Dedifferentiated amniotic fluid mesenchymal stem cell (primary cell): ENCODE measurements at regions not wholly inside any gene's neighbourhood (a gene's known extent, or its start where the extent isn't known, plus 50 kb on each side); places are given as distances from the start of the nearest gene placed in this dataset.

ENCODE experiments used
- DNase-seq: peaks from one replicate; pipeline ENCODE4 v3.0.0-alpha.2; 2016; ENCODE audit errors: extremely low spot score

DNA sequence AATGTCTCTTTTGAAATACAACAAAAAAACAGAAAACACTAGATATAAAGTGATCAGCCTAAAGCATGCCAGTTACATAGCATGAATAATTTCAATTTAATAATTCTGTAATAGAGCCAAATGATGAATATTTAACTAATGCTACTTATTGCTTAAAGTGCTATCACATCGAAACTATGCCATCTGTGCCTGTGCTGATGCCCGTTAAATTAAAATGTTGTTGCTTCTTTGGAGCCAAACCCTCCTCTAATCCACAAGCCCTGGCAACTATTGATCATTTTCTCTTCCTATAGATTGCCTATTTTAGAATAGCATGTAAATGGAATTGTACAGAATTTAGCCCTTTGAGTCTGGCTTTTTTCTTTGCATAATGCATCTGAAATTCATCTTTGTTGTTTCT lies 356.2 kb downstream of the CHSY3 start:
- DNase-seq = no peak

DNA sequence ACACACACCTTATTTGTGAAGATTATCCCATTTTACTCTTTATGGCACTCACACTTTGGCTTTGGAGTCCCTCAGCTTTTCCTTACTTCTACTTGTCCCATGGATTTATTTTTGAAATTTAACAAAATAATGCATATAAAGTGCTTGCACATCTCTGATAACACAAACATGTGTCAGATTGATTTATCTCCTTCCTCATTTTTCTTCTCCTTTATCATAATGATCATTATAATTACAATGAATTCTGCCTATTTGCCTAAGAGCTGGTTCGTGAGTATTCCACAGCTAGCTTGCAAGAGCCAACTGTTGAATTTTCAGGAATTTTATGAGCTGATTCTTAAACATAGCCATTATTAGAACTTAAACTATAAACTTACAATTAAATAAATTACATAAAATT lies 347.7 kb downstream of the CHSY3 start:
- no peak for DNase-seq

DNA sequence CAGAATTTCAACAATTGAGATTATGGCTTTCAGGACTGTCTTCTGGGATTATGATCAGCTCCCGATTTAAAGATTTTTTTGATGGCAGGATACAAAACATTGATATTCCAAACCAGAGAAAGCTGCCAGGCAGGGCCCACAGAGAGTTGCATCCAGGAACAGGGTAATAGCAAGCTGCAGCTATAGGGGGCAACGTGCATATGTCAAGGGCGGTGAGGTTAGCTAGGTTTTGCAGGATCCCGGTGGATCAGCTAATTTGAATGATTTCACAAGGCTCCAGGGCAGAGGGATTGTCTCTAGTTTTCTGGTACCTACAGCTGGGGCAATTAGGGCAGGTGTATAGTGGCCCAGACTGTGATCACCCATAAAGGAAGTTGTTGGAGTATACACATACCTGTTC lies 339.4 kb downstream of the CHSY3 start:
- no peak for DNase-seq

DNA sequence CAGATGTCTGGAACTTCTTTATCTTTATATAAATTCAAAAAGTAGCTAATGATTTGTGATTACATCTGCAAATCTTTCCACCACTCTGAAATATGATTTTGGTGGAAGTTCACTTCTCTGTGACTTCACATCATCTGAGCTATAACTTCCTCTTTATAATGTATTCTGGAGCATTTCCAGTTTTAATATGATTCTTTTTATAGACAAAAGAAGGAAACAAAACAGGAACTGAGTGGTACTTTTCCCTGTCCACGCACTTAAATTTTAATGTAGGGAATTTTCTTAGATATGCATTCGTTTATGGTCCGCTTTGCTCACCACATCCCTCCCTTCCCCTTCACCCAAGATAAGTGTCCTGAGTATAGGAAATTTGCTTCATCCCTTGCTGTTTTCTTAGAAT lies 333.5 kb downstream of the CHSY3 start:
- DNase-seq = no peak
